Body of pancreas (tissue), 4 donors: ENCODE measurements at regions not wholly inside any gene's neighbourhood (a gene's known extent, or its start where the extent isn't known, plus 50 kb on each side); places are given as distances from the start of the nearest gene placed in this dataset.

Experiments used
- POLR2A ChIP-seq, 3 donors: fragments of 450-650 bp; IDR thresholded peaks; one replicate each; pipeline ENCODE4 v1.6.1; 2016; ENCODE audit warnings: antibody characterized with exemption in 3 of 3, mild to moderate bottlenecking in 2 of 3
- TF ChIP-seq, protein P1 (sequence below), 7 experiments: fragments of 450-650 bp in 4 of 7; fragments of 200-600 bp in 3 of 7; sonication (generic) in 3 of 7; IDR thresholded peaks; one replicate each; pipeline ENCODE4 v1.5.1; 2016 to 2019; ENCODE audit warnings: antibody characterized with exemption in 7 of 7

DNA sequence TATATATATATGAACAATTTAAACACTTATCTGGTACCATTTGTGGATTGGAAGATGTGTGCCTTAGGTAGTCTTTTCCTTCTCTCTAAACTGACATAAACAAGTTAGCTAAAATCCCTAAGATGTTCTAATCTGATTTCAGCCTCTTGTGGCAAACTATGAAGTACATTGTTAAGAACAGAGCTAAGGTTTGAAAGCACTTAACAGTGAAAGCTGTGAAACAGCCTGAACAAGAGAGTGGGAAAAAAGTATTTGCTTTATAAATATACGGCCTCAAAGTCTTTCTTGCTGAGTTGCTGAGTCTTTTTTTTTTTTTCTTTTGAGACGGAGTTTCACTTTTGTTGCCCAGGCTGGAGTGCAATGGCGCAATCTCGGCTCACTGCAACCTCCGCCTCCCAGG, 53.7 kb upstream of the PELI2 start:
- TF ChIP-seq, protein P1, sequence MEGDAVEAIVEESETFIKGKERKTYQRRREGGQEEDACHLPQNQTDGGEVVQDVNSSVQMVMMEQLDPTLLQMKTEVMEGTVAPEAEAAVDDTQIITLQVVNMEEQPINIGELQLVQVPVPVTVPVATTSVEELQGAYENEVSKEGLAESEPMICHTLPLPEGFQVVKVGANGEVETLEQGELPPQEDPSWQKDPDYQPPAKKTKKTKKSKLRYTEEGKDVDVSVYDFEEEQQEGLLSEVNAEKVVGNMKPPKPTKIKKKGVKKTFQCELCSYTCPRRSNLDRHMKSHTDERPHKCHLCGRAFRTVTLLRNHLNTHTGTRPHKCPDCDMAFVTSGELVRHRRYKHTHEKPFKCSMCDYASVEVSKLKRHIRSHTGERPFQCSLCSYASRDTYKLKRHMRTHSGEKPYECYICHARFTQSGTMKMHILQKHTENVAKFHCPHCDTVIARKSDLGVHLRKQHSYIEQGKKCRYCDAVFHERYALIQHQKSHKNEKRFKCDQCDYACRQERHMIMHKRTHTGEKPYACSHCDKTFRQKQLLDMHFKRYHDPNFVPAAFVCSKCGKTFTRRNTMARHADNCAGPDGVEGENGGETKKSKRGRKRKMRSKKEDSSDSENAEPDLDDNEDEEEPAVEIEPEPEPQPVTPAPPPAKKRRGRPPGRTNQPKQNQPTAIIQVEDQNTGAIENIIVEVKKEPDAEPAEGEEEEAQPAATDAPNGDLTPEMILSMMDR (IDR thresholded peaks at IDR 0.05): no peak
- no peak for TF ChIP-seq POLR2A (IDR thresholded peaks at IDR 0.05)
